PC-3 (cell line): ENCODE measurements at regions not wholly inside any gene's neighbourhood (a gene's known extent, or its start where the extent isn't known, plus 50 kb on each side); places are given as distances from the start of the nearest gene placed in this dataset.

Experiments
- CTCF ChIP-seq: fragments of 300-600 bp; sonication (generic); conservative IDR thresholded peaks from 2 replicates; pipeline ENCODE4 v1.5.1; 2017; ENCODE audit warnings: antibody characterized with exemption, low read depth, mild to moderate bottlenecking, low read length
- EZH2 ChIP-seq: fragments of 300-600 bp; sonication (generic); IDR thresholded peaks from one replicate; pipeline ENCODE4 v1.6.1; 2017; ENCODE audit warnings: antibody characterized with exemption, mild to moderate bottlenecking, low read length; ENCODE audit not compliant: unreplicated experiment
- EZH2phosphoT487 ChIP-seq: fragments of 300-600 bp; sonication (generic); IDR thresholded peaks from 2 replicates; pipeline ENCODE4 v1.6.1; 2018; ENCODE audit warnings: mild to moderate bottlenecking, antibody characterized with exemption, low read length, borderline replicate concordance

- TF ChIP-seq CTCF: no peak
- no peak for TF ChIP-seq EZH2
- no peak for TF ChIP-seq EZH2phosphoT487
Measured at GRCh38 chr10:9635691-9636090, 1382.0 kb upstream of the CELF2 start.
